Femur (tissue), 1 donor: ENCODE measurements at regions not wholly inside any gene's neighbourhood (a gene's known extent, or its start where the extent isn't known, plus 50 kb on each side); places are given as distances from the start of the nearest gene placed in this dataset.
A peak's percentile ranks its signal among the peaks of the same experiment; 100 is the strongest.

Experiments
- DNase-seq: peaks from one replicate; pipeline ENCODE4 v3.0.0-alpha.2; 2017

DNA sequence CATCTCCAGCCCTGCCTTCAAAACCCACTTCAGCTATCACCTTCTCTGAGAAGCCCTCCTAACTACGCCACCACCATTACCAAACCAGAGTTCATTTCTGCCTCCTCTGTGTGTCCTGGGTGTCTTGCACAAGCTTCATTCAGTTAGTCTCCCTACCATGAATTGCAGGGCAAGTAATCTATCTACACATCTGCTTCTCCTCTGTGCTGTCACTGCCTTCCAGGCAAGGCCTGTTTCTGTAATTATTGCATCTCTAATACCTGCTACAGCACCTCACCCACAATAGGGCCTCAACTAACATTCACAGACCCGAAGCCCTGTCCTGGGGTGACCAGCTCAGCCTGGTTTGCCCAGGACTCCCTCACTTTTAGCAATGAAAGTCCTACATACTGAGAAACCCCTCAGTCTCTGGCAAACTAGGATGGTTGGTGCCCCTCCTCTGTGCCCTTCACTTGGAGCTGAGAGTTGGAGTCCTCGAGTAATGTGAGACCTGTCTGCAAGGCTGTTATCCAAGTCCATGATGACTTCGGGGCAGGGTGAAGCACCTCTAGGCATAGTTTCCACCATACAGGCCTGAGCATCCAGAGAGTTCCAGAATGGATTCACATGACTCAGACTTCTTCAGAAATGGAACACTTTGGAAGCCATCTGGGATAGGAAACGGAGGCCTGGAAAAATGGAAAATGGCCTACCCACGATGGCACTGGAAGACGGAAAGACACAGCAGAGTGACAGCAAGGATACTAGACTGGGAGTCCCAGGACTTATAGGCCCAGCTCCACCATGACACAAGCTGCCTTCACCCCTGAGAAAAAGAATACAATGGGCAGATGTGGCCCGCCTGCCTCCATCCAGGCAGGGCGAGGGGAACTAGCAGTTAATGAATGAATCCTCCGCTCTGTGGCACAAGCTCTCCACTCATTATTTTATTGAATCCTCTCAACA is 269.3 kb downstream of the BUD13 start:
- DNase-seq: no peak

DNA sequence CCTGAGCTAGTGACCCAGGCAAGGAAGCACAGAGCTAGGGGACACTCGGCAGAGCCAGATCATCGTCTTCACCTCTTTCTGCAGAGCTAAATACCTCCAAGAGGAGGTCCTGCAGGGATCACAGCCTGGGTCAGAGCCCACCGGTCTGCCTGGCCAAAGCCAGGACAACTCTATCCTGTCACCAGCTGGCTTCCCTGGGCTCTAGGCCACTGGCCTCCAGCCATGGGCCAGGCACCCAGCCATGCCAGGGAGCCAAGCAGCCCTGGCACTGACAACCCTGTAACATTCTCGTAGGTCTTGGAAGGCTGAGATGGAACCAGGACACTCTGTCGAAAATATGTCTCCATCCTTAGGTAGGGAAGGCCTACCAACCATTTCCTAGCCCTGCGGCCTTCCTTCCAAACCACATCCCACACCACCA is 270.1 kb downstream of the BUD13 start:
- DNase-seq: no peak

DNA sequence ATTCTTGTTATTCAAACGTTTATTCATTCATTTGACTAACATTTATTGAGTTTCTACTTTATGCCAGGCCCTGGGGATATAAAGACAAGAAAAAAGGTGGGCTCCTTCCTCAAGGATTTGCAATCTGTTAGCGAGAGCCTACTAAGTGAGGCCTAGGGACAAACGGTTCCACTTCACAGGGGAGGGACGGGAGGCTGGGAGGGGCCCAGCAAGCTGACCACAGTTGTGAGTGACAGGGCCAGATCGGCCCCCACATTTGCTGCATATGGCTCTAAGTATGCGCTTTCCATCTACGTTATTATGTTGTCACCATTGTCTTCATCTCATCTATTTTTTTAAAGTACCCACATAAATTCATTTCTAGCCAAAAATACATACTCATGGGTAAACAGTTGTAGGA is 271.1 kb downstream of the BUD13 start:
- DNase-seq: no peak

DNA sequence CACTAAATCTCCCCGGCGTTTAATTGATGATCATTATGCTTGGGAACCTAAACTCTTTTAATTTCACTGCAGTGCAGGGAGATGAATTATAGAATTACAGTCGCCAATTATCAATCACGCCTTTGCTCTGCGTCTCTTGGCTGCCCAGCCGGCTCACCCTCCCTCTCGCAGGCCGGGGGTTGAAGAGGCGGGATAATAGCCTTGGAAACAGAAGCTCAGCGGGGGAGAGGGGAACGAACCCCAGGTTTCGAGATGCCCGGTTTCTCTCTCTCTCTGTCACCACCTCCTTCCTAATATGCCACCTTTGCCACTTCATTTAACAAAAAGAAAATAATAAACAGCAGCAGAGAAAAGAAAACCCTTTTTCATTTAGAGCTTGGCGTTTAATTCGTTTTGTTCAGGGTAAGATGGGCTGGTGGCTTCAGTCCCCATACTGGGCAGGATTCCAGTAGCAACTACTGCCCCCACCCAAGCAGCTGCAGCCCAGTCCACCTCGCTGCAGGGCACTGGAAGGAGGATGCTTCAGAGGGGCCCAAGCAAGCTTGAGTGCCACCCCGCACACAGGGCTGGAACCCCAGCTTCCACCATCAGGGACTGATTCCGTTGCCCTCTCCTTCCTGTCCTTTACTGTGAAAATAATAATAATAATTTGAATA is 271.7 kb downstream of the BUD13 start:
- DNase-seq: no peak

DNA sequence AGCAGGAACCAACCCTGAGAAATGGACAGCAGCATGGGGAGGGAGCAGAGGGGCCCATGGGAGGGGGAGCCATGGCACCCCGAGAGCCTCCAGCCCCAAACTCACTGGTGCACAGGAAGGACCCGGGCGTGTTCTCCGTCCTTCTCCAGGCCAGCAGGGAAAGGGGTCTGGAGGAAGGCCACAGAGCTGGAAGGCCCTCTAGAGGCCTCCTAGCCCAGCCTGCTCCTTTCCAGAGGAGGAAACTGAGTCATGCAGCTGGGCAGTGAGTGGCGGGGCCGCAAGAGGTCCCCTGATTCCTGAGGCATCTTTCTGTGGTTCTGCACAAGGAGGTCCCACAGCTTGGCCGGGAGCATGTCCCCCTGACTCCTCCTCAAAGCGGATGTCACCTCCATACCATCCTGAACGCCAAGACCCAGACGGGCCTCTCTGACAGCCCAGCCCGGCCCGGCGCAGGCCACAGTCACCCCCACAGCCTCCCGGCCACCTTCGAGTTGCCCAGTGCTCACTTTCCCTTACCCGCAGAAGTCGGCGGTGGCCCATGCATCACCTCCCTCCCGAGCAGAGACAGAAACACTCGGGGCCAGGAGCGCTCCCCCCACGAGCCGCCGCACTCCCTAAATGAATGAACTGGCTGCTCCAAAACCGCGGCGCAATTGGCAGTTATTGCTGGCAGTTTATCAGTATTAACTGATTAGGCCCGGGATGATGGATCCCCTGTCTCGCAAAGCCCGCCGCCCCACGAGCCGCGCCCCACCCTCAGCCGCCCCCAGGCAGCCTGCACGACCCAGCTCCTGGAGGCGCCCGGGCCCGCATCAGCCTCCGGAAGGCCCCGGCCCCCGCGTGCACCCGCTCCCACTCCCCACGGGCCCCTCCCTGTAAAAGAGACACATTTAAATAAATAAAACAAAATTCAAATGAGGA is 272.5 kb downstream of the BUD13 start:
- DNase-seq: peak; percentile 22

DNA sequence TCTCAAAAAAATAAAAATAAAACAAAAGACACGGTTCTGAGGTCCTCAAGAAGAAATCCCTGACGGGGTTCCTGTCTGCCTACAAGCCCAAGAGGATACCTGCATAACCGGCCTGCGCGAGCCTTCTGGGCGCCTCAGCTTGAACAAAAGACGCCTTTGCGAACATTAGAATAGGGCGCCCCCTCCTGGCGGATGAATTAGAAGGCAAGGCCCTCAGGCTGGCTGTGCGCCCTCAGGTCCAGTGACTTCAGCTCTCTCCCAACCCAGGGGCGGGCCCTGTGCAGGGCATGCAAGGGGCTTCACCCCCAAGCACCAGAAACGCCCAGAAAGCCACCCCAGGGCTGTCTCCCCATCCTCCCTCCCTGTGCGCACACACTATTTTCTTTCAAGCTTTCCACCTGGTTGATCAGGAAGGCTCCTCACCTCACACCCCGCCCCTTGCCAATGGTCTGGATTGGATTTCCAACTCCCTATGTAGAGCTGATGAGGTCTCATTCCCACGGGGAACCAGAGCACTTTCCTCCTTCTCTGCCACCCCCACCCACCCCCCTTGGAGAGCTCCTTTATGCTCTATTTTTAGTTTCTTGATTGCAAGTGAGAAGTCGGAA is 273.3 kb downstream of the BUD13 start:
- DNase-seq: peak; percentile 81

DNA sequence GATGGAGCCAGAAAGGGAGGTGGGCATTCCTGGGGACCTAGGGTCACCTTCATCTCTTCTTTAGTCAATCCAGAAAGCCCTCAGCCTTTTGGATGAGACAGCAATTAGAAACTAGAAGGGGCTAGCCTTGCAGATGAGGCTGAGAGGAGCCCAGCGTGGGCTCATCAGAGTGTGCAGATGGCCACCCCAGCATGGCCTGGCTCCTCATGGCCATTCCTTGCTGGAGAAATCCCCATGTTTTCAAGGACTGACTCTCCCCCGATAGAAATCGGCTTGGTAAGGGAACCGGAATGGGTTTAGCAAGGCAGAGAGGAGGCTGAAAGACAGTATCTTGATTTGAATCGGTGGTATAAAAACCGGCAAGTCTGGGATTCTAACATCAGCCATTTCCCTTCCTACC is 274.6 kb downstream of the BUD13 start:
- DNase-seq: no peak

DNA sequence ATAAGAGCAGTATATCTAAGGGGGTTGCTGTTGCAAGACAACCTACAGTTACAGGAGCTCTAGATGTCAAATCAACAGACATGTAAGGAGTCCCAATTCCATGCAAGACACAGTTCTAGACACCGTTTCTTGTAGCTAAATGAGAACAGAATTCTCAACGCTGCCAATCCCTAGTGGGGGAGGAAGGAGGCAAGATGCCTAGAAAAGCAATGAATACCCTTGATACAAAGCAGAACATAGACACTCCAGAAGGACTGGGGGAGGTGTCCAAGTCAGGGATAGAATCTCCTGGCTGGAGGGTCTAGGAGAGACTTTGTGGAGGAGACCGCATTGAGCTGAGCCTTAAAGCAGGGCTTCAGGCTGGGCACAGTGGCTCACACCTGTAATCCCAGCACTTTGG is 280.2 kb downstream of the BUD13 start:
- no peak for DNase-seq

DNA sequence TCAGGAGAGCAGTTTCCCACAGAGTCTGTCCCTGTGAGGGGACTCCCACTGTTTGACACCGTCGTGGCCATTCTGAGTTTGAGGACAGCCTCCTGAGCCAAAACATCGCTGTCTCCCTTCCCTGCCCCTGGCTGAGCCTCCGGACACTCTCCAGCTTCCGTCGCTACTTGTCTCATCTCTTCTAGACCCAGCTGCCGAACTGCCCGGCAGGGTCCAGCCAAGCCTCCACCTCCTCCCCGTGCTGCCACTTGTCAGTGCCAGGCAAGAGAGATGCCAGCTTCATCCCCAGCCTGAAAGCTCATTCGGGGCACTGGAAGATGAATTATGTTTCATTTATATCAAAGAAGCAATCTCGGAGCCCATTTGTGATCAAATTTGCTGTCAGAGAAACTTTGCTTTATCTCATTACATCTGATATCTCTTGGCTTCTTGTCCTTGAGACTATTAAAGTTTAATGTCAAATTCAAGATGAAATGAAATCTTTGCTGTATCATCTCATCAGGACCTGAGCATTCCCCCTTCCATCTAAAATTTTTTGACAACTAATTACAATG is 283.9 kb downstream of the BUD13 start:
- DNase-seq: no peak

DNA sequence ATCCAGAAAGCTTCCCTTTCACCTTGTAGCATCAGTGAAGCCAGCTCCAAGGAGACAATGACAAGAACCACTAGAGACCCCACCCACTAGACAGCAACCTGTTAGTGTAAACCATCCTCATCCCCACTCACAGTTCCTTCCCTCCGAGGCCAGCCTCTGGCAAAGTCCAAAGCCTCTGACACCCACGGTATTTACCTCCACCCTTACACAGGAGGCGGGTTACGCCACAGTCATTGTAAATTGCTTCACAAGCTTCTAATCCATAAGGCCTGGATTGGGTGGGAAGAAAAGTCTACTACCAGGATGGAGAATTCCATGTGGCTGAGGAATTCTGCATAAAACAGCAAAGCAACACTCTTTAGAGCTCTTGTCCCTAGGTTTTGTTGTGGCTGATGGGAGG is 287.4 kb downstream of the BUD13 start:
- no peak for DNase-seq

DNA sequence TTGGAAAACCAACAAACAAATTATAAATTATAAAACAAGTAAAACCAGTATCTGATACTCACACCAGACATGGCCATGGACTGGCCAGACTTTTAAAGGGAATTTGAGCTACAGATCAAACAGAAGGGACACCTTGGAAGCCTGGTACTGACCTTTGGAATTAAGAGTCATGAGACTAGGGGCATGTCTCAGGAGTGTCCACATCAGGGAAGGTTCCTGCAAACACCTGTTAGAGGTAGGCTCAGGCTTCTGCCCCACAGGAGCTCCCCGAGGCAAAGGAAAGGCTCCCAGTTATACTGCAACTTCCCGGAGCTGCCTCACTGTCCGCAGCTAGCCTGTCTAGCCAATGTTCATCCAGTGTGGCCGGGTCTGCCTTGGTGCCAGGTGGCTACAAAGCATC is 290.1 kb downstream of the BUD13 start:
- no peak for DNase-seq

DNA sequence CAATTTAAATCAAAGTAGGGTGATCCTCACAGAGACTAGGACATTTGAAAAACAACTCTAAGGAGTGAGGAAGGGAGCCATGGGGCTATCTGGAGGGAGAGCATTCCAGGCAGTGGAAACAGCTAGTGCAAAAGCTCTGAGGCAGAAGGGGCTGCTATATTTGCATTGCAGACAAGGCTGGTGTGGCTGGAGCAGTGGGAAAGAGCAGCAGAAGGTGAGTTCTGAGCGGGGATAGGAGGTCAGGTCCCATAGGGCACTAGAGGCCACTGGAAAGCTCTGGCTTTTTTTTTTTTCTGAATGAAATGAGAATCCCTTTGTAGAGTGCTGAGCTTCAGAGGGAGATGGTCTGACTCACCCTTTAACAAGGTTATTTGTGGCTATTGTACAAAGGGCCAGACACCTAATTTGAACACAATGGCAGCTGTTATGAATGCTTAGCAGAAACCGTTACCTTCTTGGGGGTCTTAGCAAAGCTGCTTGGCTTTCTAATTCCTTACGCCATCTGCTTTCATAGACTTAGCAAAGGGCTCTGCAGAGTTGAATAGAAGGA is 291.6 kb downstream of the BUD13 start:
- no peak for DNase-seq

DNA sequence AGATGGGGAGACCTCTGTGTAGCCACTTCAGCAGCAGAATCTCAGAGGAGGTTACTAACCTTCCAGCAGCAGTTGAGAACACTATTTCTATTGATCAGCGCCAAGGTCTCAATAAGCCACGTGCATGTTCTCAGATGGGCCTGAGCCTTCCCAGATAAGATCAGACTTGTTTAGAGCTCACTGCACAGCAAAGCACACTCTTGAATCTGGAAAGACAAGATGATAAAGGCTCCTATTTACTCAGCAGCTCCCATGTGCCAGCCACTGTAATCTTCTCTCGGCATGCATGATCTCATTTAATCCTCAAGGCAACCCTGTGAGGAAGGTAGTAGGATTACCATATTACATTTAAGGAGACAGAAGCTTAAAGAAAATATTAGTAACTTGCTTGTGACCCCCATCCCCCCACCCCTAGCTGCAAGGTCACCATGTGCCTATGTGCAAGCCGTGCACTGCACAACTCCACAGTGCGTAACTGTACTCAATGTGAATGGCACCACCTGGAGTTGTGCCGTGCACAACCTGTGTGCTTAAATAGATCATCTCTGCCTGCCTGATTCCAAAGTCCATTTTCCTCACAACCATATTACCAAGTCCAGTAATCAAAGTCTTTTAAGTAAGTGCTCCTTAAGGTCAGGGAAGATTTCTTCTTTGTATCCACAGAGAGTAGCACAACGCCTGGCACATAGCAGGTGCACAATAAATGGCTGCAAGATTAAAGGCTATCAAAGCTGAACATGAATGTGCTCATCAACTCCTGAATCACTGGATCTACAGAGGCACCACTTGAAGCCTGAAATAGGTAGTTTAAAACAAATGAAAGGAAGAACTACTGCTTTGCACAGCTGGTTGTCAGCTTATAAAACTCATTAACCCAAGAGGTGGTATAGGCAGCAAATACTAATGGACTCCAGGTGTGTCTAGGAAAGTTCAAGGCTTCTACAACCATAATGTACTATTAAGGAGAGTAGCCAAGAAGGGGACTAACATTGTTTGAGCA is 293.8 kb downstream of the BUD13 start:
- no peak for DNase-seq

DNA sequence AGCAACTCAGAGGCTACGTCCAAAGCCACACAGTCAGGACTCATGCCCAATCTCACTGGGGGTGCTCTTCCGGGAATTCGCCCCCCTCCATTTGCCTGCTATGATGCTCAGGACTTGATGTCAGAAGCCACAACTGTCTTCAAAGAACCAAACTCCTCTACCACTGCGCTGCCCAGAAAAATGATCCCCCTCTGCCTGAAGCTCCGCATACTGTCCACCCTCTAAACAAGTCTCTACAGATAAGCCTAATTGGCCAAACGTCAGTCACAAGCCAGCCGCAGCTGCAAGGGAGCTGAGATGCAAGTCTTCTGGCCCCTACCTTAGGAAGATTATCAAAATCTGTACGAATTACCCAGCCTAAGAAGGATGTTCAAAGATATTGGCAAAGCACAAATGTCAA is 294.6 kb downstream of the BUD13 start:
- no peak for DNase-seq

DNA sequence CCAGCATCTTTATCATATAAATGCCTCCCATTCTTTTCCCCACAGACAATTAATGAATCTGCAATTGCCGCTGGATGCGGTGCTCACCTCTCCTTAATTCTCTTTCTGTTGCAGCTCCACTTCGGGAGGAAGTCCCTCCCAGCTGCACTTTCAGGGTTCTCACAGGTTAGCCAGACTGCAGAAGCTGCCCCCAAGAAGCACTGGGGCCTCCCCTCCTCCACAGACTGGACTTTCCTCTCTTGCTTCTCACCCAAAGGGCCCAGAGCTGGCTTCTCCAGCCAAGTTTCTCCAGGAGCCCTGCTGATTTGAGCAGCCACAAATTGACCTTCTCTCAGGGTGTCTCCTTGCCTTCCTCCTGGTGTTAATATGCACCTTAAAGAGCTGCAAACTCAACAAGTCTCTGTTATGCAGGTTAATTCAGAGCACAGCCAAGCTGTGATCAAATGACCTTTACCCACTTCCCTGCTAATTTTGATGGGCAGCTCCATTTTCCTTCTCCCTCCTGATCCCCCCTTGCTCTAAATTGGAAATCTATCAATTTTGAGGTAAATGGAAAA is 298.9 kb downstream of the BUD13 start:
- no peak for DNase-seq

DNA sequence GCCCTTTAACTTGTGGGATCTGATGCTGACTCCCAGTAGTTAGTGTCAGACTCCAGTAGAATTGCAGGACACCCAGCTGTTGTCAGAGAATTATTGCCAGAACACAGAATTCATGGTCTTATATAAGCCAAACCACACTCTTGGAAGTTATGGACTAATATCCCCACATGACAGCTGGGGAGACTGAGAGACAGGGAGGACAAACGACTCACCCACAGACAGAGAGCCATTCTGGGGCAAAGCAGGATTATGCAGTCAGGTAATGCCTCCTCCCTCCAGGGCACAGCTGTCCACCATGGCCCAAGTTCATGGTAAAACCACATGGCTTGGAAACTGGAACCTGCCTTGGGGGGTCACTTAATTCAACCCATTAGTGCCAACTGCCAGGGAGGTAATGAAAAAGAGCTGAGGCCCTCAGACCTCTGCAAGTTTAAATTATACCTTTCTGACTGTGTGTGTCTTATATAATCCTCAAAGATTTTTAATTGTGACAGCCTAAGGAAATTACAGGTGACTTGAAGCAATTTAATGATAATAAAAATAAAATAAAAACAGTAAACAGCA is 299.5 kb downstream of the BUD13 start:
- DNase-seq: no peak

DNA sequence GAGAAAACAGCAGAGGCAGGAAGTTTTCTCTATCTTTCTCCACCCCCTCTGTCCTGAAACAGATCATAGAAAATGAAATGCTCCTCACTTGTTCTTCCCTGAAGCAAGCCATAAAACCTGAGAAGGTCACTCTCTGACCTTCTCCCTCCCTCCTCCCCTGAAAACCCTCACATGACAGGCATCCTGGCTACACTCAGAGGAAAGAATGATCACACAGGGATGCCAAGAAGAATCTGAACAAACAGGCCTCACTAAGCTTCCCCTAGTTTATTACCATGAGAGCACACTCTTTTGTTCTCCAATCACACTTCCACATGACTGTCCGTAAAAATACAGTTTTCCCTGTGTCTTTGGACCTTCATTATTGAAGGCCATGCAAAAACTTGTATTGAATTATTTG is 300.1 kb downstream of the BUD13 start:
- DNase-seq: no peak

DNA sequence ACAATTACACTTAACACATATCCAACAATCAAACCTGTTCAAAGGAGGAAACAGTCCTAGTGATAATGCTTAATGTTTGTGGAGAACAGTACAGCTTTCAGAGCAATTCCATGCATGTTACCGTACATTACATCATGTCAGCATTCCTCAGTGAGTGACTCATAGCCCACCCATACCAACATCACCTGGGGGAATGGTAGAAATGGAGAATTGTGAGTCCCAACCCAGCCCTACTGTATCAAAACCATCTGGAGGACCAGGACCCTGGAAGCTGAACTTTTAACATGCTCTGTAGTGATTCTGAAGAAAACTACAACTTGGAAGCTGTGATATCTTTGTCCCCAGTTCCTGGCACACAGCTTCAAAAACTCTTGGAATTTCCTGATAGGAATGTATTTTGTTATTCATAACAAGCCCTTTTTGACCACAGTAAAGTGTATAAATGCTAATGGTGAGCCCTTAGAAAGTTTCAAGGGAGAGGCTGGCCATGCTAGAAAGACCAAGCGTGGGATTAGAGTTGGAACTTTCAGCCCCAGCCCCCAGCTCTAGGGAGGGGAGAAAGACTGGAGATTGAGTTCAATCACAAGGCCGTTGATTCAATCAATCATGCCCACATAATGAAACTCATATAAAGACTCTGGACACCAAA is 301.1 kb downstream of the BUD13 start:
- no peak for DNase-seq

DNA sequence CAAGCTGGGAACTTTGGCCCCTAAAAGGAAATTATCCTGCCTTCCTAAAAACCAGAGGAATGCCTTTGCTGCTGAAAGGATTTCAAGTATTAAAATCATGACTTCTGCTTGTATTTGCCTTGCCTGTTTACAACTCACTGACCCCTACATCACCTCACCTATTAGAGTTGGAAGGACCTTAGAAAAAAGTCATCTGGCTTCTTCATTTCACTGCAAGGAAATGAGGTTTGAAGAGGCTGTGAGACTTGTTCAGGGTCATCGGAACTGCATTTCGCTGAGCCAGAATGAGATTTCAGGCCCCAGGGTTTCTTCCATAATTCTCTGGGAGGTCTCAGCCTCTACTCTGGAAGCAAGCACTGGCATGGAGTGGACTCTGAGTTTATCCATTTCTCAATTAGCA is 304.1 kb downstream of the BUD13 start:
- DNase-seq: no peak

DNA sequence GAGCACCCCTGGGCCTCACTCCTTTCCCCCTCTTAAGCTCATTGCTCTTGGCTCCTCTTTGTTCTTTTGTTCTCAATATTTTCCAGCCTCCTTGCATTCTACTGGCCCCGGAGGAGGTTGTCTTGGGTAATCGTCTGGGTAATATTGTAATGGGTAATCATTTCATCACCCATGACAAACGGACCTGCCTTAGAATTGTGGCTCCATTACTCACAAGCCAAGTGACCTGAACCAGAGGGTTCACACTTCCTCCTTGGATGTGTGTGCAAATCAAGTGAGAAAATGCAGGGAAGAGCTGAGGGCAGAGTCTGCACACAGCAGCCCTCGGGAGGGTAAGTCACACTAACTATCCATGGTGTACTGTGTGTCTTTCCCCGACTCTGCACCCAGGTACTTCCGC is 305.0 kb downstream of the BUD13 start:
- no peak for DNase-seq
